Endodermal cell (in vitro differentiated cells): ENCODE measurements at regions not wholly inside any gene's neighbourhood (a gene's known extent, or its start where the extent isn't known, plus 50 kb on each side); places are given as distances from the start of the nearest gene placed in this dataset.

Source experiments
- DNase-seq: peaks from one replicate; pipeline ENCODE4 v3.0.0-alpha.2; 2017
- H3K27ac ChIP-seq: 2 replicates; pipeline ENCODE4 v1.5.1; 2013; ENCODE audit warnings: mild to moderate bottlenecking, low read depth, low read length, moderate library complexity
- H3K27me3 ChIP-seq: 2 replicates; pipeline ENCODE4 v1.6.1; 2013; ENCODE audit warnings: mild to moderate bottlenecking, low read length, moderate library complexity; ENCODE audit not compliant: insufficient read depth, control insufficient read depth, poor library complexity, severe bottlenecking
- H3K36me3 ChIP-seq: 2 replicates; pipeline ENCODE4 v1.7.0; 2013; ENCODE audit warnings: mild to moderate bottlenecking, low read length, moderate library complexity; ENCODE audit not compliant: control insufficient read depth, insufficient read depth
- H3K4me1 ChIP-seq: one replicate; pipeline ENCODE4 v1.7.0; 2013; ENCODE audit warnings: low read length; ENCODE audit not compliant: control insufficient read depth, insufficient read depth
- H3K4me3 ChIP-seq: 2 replicates; pipeline ENCODE4 v1.5.1; 2013; ENCODE audit warnings: mild to moderate bottlenecking, low read length, moderate library complexity
- H3K9ac ChIP-seq: 2 replicates; pipeline ENCODE4 v1.6.1; 2013; ENCODE audit warnings: mild to moderate bottlenecking, low read length, moderate library complexity; ENCODE audit not compliant: poor library complexity, severe bottlenecking; ENCODE audit errors: extremely low read depth
- H3K9me3 ChIP-seq: 2 replicates; pipeline ENCODE4 v1.6.1; 2013; ENCODE audit warnings: mild to moderate bottlenecking, low read length, moderate library complexity; ENCODE audit not compliant: control insufficient read depth
- H3K27ac Mint-ChIP-seq: 2 replicates; pipeline ENCODE4 v1.8.0; 2020; ENCODE audit warnings: mixed read lengths
- H3K27me3 Mint-ChIP-seq: 2 replicates; pipeline ENCODE4 v1.8.0; 2021; ENCODE audit warnings: mild to moderate bottlenecking, mixed read lengths; ENCODE audit not compliant: insufficient read depth
- H3K36me3 Mint-ChIP-seq: 2 replicates; pipeline ENCODE4 v1.8.0; 2020; ENCODE audit warnings: low read depth, mixed read lengths
- H3K4me1 Mint-ChIP-seq: 2 replicates; pipeline ENCODE4 v1.8.0; 2020; ENCODE audit warnings: mixed read lengths
- H3K4me3 Mint-ChIP-seq: 2 replicates; pipeline ENCODE4 v1.8.0; 2020; ENCODE audit warnings: mild to moderate bottlenecking, moderate library complexity, mixed read lengths
- H3K9me3 Mint-ChIP-seq: 2 replicates; pipeline ENCODE4 v1.8.0; 2020; ENCODE audit warnings: mild to moderate bottlenecking, mixed read lengths
- WGBS, 2 experiments: methylation state at CpG; one replicate each; pipeline versions ENCODE4 v1.1.5 to v1.1.7; 2013; ENCODE audit warnings: missing lambda C conversion rate in 2 of 2, mixed read lengths in 1 of 2; ENCODE audit not compliant: insufficient coverage in 1 of 2, insufficient read length in 1 of 2; 5-methylcytosine and 5-hydroxymethylcytosine counted together
- TF ChIP-seq, protein P1 (sequence below): fragments of 200-600 bp; sonication (generic); conservative IDR thresholded peaks from 2 replicates; pipeline ENCODE4 v1.5.0; 2021; ENCODE audit warnings: antibody characterized with exemption, mild to moderate bottlenecking

- Histone ChIP-seq H3K9ac (no peak overlapping the region), H3K9me3 (peaks cover 6% of the 10 kb centered on the region), H3K36me3 (no peaks in the 10 kb centered on the region), H3K4me1 (no peaks in the 10 kb centered on the region), H3K27me3 (no peaks in the 10 kb centered on the region), H3K4me3 (no peak overlapping the region), H3K27ac (no peak overlapping the region)
- DNase-seq, result peak; percentile 37
- no peaks in the 10 kb centered on the region for H3K27me3 Mint-ChIP-seq
- H3K4me1 Mint-ChIP-seq, result no peaks in the 10 kb centered on the region
- 80% methylated on average over 1 of the region's 1 CpG; no CpG with 5 or more reads in 1 of the 2 experiments for WGBS, 2 experiments
- no peaks in the 10 kb centered on the region for H3K36me3 Mint-ChIP-seq
- no peak overlapping the region for H3K27ac Mint-ChIP-seq
- H3K4me3 Mint-ChIP-seq, result no peak overlapping the region
- H3K9me3 Mint-ChIP-seq, result peaks cover 8% of the 10 kb centered on the region
- TF ChIP-seq, protein P1, sequence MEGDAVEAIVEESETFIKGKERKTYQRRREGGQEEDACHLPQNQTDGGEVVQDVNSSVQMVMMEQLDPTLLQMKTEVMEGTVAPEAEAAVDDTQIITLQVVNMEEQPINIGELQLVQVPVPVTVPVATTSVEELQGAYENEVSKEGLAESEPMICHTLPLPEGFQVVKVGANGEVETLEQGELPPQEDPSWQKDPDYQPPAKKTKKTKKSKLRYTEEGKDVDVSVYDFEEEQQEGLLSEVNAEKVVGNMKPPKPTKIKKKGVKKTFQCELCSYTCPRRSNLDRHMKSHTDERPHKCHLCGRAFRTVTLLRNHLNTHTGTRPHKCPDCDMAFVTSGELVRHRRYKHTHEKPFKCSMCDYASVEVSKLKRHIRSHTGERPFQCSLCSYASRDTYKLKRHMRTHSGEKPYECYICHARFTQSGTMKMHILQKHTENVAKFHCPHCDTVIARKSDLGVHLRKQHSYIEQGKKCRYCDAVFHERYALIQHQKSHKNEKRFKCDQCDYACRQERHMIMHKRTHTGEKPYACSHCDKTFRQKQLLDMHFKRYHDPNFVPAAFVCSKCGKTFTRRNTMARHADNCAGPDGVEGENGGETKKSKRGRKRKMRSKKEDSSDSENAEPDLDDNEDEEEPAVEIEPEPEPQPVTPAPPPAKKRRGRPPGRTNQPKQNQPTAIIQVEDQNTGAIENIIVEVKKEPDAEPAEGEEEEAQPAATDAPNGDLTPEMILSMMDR, result peak; percentile 53
These were observed 82.8 kb downstream of the SPATA19 start for GRCh38 chr11:133762538-133762937.

- no peak overlapping the region for H3K9ac ChIP-seq
- Mint-ChIP-seq H3K4me3 (no peak overlapping the region), H3K36me3 (no peaks in the 10 kb centered on the region), H3K9me3 (peaks cover 3% of the 10 kb centered on the region), H3K27me3 (peaks cover 2% of the 10 kb centered on the region), H3K4me1 (no peaks in the 10 kb centered on the region), H3K27ac (no peak overlapping the region)
- peak; percentile 45 for DNase-seq
- WGBS, 2 experiments, result 90 to 96% methylated on average over 7 to 10 of the region's 10 CpGs
- peaks cover 7% of the 10 kb centered on the region for H3K9me3 ChIP-seq
- no peaks in the 10 kb centered on the region for H3K36me3 ChIP-seq
- TF ChIP-seq, protein P1, result no peak
- H3K4me3 ChIP-seq, result no peak overlapping the region
- H3K27me3 ChIP-seq, result no peaks in the 10 kb centered on the region
- no peaks in the 10 kb centered on the region for H3K4me1 ChIP-seq
- no peak overlapping the region for H3K27ac ChIP-seq
These were observed 92.2 kb downstream of the SPATA19 start for GRCh38 chr11:133753150-133753549.

GRCh38 chr11:133749841-133750240 is 95.5 kb downstream of the SPATA19 start:
- H3K27ac ChIP-seq, result peak overlapping the region; percentile 32
- 77% methylated on average over 1 of the region's 1 CpG; no CpG with 5 or more reads in 1 of the 2 experiments for WGBS, 2 experiments
- peaks cover 8% of the 10 kb centered on the region for H3K9me3 ChIP-seq
- Mint-ChIP-seq H3K36me3 (no peaks in the 10 kb centered on the region), H3K27me3 (peaks cover 2% of the 10 kb centered on the region), H3K4me3 (no peak overlapping the region), H3K4me1 (peaks cover 10% of the 10 kb centered on the region), H3K9me3 (peaks cover 4% of the 10 kb centered on the region), H3K27ac (no peak overlapping the region)
- H3K27me3 ChIP-seq, result no peaks in the 10 kb centered on the region
- no peak for DNase-seq
- TF ChIP-seq, protein P1, result no peak
- no peak overlapping the region for H3K9ac ChIP-seq
- H3K4me1 ChIP-seq, result no peaks in the 10 kb centered on the region
- H3K4me3 ChIP-seq, result no peak overlapping the region
- no peaks in the 10 kb centered on the region for H3K36me3 ChIP-seq
